ENCODE measurements at regions not wholly inside any gene's neighbourhood (a gene's known extent, or its start where the extent isn't known, plus 50 kb on each side); places are given as distances from the start of the nearest gene placed in this dataset.

- no peak for DNase-seq (ENCODE audit: low read depth)
These were observed 525.2 kb downstream of the TNS1 start for GRCh38 chr2:217477583-217477982.

DNA sequence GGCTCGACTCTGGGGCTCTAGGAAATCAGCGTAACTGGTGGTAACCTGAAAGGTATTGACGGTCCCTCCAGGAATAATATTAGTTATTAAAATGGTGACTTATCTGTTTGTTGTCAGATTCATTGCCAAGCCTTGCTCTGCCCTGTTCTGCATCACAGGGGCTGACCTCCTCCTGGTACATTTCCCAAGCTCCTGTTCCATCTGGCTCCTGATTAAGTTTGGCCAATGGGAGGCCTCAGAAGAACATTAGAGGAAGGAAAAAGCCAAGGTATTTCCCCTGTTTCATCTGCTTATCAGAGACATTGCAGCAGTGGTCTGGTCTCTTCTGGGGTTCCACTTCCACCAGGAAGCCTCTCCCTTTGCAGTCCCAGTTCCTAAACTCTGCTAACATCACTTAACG, 527.0 kb downstream of the TNS1 start:
- DNase-seq (ENCODE audit: low read depth), result no peak

- DNase-seq (ENCODE audit: low read depth), result no peak
These were observed 527.7 kb downstream of the TNS1 start for GRCh38 chr2:217475101-217475500.

GRCh38 chr2:217471319-217471718, 531.5 kb downstream of the TNS1 start:
- no peak for DNase-seq (ENCODE audit: low read depth)

- no peak for DNase-seq (ENCODE audit: low read depth)
These were observed 533.5 kb downstream of the TNS1 start for GRCh38 chr2:217469203-217469810.

GRCh38 chr2:217468042-217468830, 534.6 kb downstream of the TNS1 start:
- DNase-seq (ENCODE audit: low read depth), result no peak

GRCh38 chr2:217467331-217467730, 535.5 kb downstream of the TNS1 start:
- DNase-seq (ENCODE audit: low read depth), result no peak

DNA sequence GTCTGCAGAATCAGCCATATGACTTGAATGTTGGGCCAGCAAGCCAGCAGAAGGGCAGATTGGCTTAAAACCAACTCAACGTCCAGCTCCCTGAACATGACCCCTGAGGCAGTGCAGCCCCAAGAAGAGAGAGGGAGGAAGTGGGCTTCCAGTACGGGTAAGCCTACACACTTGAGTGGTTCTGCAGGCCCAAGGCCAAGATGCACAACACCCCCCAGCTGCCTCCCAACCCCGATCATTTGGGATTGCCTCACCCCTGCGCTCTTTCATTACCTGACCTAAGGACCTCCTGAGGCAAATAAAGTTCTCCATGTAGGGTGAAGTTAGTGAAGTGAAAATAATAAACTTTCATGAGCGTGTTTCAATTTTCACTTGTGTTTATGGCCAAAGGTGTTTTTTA, 536.0 kb downstream of the TNS1 start:
- no peak for DNase-seq (ENCODE audit: low read depth)

DNA sequence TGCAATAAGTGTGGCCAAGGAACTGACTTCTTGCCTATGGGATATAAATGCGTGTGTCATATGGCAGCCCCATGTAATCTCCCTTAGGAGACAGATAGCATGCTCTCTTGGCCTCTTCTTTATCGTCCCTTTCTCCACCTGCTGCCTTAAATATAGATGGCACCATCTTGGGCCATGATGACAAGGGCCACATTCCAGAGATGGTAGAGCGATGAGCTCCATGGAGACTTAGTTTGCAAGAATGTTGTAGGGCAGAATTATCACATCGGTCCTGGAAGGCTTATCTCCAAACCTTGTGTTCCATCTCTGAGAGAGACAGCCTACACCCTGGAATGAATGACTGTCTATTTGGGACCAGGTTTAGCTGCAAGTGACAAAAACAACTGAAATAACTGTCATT, 536.7 kb downstream of the TNS1 start:
- no peak for DNase-seq (ENCODE audit: low read depth)

DNA sequence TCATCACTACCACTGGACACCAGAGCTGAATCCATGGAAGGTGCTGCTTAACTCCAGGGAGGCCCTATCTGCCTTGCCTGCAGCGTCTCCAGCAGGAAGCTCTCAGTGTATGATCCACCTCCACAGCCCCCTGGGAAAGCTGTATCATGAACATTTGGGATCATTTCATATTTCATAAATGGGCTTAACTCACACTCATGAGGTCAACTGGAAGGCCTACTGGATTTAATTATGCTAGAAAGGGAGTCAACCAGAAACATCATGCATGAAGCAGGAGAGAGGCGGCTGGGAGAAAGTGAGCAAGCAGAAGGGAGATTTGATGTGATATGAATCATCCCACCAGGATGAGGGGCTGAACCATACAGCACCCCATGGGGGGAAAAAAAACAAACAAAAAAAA, 537.7 kb downstream of the TNS1 start:
- DNase-seq (ENCODE audit: low read depth), result no peak

- DNase-seq (ENCODE audit: low read depth), result no peak
These were observed 539.3 kb downstream of the TNS1 start for GRCh38 chr2:217463402-217464075.

DNA sequence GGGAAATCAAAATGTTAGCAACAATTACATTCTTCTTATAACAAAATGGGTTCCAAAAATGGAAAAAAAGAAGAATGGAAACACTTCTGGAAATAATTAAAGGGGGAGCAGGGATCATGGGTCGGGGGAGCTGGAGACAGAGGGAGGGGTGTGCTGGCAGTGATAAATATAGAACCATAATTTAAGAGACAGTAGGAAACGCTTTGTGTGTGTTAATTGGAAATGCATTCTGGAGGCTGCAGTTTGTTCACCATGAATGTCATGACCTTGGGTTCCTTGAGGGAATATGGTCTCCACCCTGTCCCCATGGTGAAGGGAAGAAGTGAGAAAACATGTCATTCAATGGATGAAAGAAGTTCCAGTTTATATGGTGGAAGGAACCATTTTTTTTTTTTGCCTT, 540.7 kb downstream of the TNS1 start:
- DNase-seq (ENCODE audit: low read depth), result no peak

DNA sequence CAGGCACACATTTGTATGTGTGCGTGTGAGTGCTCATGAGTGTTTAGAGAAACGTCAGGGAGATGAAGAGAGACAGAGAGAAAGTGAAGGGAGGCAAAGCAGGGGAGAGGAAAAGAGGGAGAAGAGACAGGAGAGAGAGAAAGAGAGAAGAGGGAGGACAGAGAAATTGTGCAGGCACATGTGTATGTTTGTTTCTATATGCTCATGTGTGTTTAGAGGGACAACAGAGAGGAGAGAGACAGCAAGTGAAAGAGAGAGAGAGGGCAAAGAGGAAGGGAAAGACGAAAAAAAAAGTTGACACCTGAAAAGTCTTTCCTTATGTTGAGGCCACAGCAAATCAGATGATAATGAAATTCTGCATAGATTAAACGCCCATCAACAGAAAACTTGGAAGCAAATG, 541.1 kb downstream of the TNS1 start:
- no peak for DNase-seq (ENCODE audit: low read depth)

DNA sequence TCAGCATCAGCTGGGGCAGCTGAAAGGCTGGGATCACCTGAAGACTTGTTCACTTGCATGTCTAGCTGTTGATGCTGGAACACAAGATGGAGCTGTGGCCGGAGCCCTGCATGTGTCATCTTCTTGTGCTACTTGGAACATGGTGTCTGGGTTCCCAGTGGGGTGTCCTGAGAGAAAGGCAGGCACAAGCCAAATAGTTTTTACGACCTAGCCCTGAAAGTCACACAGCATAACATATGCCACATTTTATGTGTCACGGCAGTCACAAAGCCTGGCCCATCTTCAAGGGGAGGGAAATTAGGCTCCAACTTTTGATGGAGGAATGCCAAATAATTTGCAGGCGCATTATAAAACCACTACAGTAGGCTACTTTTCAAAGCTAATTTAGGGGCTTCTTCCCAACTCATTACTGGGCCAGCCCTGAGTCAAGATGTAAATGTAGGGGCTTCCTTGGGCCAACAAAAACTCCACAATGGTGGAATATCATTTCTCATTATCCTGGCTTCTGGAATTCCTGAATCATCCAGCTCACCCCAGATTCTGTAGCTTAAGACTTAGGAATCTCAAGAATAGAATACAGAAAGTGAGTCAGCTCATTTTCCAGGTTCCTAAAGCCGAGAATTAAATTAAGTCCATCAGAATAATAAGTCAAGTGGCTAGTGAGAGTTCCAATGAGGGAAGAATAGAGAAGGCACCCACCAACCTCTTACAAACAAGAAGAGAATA, 543.0 kb downstream of the TNS1 start:
- no peak for DNase-seq (ENCODE audit: low read depth)

DNA sequence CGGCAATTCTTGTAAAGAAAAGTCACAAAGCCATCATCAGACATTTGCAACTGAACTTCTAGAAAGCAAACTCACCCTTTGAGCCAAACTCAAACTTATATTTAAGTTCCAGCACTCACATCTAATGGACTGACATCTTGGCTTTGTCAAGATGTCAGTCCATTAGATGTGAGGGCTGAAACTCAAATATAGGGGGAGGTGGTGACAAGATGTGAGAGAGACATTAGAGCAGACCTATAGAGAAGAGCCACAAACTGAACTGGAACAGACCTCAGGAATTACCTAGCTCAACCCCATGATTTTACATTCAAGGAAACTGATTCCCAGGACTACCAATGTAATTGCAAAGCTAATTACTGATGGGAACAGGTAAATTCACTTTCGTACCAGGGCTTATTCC, 543.8 kb downstream of the TNS1 start:
- DNase-seq (ENCODE audit: low read depth), result no peak

DNA sequence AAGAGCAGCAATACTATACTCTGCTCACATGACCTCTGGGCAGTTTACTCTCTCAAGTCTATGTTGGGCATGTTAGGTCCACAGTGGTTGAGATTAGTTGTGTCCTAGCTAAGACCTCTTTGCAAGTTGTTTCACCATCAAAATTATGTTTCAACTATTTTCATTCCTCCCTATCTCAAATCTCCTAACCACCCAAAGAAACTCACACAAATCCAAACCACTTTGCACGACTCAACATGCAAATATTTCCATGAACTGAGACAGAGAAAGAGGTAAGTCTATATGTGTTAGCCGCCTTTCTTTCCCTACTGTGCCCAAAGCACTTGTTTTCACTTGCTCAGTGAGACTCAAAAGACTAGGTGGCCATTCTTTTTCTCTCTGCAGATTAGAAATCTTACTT, 546.8 kb downstream of the TNS1 start:
- DNase-seq (ENCODE audit: low read depth), result no peak

GRCh38 chr2:217452928-217453327, 549.9 kb downstream of the TNS1 start:
- no peak for DNase-seq (ENCODE audit: low read depth)

- DNase-seq (ENCODE audit: low read depth), result no peak
These were observed 551.1 kb downstream of the TNS1 start for GRCh38 chr2:217451666-217452065.

DNA sequence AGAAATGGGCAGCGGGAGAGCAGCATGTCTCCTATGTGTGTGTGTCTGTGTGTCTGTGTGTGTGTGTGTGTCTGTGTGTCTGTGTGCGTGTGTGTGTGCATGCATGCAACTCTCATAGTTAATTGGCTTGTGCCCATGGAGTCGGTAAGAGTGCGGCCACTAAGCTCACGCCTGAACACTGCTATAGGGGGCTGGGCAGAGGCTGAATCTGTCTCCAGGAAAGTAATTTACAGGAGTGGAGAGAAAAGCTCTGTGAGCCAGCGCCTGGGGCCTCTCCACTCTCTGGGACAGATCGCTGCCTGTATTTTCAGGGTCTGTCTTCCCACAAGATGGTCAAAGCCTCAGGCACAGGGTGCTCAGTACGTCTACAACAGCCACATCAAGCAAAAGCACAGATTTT, 553.4 kb downstream of the TNS1 start:
- DNase-seq (ENCODE audit: low read depth), result no peak

- DNase-seq (ENCODE audit: low read depth), result no peak
These were observed 553.9 kb downstream of the TNS1 start for GRCh38 chr2:217448860-217449259.

DNA sequence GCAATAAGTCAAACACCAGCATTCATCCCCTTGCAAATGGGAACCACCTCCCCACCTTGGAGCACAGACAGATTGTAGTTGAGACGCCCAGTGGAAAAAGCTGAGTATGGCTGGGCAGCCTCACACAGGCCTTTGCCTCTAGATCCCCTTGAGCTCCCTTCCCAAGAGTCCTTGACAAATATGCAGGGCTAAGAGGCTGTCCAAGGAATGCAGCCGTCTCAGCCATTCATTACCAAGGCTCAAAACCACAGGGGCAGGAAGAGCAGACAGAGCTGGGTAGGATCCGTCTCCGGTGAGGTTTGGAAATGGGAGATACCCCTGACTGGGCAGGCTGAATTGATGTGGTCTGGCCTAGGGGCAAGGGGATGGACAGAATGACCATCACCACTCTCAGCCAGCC, 557.1 kb downstream of the TNS1 start:
- no peak for DNase-seq (ENCODE audit: low read depth)

- DNase-seq (ENCODE audit: low read depth), result no peak
These were observed 557.9 kb downstream of the TNS1 start for GRCh38 chr2:217444932-217445331.

- no peak for DNase-seq (ENCODE audit: low read depth)
These were observed 558.3 kb downstream of the TNS1 start for GRCh38 chr2:217444509-217444908.
